HG03442 (cell line): ENCODE measurements at regions not wholly inside any gene's neighbourhood (a gene's known extent, or its start where the extent isn't known, plus 50 kb on each side); places are given as distances from the start of the nearest gene placed in this dataset.

Experiments used
- ATAC-seq: cut with Tn5 transposase; IDR thresholded peaks from one replicate; pipeline ENCODE4 v1.9.1; 2021; ENCODE audit warnings: mild to moderate bottlenecking, moderate library complexity; ENCODE audit not compliant: unreplicated experiment

DNA sequence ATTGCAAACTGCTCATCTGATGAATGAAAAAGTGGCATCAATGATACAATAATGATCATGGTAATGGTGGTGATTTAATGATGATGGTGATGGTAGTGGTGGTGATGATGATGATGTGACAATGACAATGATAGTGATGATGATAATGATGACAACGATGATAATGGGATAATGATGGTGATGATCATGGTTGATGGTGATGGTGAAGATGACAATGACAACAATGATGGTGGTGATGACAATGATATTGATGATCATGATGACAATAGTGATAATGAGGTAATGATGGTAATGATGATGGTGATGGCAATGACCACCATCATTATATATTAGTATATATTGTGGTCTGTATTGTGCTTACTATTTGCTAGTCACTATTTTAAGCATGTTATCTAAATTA is 474.3 kb downstream of the TBC1D22A start:
- ATAC-seq = no peak

DNA sequence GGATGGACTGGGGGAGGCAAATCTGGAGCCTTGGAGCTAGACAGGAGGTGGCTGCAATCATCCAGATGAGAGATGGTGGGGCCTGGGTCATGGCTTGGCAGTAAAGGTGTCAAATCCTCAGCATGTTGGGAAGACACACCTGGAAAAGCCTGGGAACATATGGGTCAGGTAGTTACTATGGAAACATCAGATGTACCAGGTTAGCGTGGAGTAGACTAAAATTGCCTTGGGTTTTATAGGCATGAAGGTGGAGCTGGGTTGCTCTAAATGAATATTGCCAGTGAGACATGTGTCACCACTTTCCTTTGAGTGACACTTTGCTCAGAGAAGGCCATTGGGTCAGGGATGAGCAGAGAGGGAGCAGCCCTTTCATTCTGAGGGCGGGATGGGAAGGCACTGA is 473.7 kb downstream of the TBC1D22A start:
- ATAC-seq = no peak

DNA sequence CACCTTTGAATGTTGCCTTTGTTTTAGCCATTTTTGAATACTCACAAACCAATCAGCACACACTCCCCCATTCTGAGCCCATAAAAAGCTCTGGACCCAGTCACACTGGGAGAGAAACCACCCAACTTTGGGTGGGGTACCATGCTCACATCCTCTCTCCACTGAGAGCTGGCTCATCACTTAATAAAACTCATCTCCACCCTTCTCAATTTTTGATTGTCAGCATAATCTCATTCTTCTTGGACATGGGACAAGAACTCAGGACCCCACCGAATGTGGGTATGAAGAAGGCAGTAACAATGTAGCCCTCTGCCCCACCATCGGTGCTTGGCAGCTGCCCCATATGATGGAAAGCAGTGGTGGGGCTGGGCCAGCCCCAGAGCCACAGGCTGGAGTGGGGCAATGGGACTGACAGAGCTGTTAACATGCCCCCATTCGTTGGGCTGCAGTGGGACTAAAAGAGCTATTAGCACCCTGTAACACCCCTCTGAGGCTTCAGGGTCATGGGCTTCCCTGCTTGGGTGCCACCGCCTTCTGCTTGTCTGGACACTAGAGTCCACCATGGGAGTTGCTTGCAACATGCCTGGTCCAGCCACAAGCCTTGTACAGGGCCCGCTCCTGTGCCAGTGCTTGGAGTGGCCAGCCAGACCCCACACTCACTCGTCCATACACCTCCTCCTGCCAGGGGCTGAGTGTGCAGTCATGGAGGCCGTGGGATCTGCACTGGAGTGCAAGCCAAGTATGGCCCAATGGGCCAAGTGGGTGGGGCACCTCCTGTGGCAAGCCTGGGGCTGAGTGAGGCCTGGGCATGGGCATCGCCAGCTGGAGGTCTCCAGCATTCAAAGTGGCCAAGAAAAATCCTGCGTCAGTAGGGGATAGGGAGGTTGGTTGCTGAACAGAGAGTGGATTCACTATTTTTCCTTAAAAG is 471.1 kb downstream of the TBC1D22A start:
- ATAC-seq = no peak

DNA sequence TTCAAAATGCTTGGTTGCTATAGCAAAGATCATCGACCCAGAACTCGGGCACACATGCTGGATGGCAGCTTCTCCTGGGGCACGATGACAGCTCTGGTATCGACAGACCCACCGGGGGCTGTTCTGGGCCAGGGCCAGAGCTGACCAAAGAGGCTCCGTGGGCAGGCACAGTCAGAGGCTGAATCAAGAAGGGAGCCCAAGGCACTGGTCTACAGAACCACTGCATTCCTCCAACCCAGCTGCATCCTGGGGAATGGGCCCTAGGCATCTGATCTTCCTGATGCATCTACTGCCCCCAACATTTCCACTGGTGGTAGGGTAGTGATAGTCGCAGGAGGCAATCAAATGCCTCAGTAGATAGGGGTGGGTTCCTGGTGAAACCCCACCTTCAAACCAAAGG is 470.3 kb downstream of the TBC1D22A start:
- ATAC-seq = no peak

DNA sequence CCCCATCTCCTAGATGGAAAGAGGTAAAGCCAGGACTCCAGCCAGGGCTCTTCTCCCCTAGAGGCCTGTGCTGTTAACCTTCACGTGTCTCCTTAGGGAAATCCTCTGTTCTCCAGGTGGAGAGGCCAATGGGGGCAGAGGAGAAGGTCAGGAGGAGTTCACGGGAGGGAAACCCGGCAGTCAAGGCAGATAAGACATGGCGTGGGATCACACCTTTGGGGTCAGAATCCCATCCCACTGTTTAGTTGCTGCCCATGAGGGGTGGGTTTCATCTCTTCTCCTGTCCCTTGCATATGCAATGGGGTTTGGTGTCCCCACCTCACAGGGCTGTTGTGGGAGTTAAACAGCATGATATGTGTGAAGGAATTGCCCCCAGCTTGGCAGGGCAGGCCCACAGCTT is 469.7 kb downstream of the TBC1D22A start:
- ATAC-seq = no peak

DNA sequence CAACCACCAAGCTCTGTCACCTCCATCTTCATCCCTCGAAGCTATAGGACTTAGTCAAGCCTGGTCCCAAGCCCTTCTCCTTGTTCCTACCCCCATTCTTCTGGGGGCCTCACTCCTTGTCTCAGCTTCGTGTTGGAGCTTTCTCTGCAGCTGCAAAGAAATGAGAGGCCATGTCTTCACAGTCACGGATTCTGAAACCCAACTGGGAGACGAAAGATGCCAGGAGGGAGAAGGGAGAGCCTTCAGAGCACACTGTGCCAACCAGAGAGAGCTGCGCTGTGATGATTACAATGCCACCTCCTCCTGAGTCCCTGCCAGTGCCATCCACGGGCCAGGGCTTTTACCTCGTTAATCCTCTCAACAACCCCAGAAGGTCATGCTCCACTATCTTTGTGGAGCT is 469.3 kb downstream of the TBC1D22A start:
- no peak for ATAC-seq

- ATAC-seq = no peak
Measured at GRCh38 chr22:47230741-47231140, 468.3 kb downstream of the TBC1D22A start.

DNA sequence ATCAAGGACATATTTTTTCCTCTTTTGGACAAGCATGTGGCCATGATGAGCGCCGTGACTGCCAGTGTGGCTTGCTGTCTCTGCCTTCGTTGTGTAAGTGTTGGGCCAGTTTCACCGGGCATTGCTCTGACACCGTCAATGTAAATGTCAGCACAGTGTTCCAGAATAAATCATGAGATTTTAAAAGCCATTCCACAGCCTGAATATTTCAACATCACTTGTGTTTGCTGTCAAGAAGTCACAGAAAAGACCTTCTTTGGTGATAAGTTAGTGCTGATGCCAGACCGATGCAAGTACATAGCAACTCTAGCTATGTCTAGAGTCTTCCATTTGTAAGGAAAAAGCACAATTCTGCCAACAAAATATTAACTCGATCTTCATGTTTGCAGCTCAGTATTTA is 467.8 kb downstream of the TBC1D22A start:
- ATAC-seq = no peak

DNA sequence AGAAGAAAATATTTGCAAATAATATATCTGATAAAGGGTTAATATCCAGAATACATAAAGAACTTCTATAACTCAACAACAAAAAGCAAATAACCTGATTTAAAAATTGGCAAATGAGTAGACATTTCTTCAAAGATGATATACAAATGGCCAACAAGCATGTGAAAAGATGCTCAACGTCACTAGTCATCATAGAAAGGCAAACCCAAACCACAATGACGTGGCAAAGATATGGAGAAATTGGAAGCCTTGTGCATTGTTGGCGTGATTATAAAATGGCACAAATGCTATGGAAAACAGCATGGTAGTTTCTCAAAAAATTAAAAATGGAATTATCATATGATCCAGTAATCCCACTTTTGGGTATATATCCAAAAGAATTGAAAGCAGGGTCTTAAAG is 466.3 kb downstream of the TBC1D22A start:
- no peak for ATAC-seq

- no peak for ATAC-seq
Measured at GRCh38 chr22:47225931-47226633, 463.6 kb downstream of the TBC1D22A start.

DNA sequence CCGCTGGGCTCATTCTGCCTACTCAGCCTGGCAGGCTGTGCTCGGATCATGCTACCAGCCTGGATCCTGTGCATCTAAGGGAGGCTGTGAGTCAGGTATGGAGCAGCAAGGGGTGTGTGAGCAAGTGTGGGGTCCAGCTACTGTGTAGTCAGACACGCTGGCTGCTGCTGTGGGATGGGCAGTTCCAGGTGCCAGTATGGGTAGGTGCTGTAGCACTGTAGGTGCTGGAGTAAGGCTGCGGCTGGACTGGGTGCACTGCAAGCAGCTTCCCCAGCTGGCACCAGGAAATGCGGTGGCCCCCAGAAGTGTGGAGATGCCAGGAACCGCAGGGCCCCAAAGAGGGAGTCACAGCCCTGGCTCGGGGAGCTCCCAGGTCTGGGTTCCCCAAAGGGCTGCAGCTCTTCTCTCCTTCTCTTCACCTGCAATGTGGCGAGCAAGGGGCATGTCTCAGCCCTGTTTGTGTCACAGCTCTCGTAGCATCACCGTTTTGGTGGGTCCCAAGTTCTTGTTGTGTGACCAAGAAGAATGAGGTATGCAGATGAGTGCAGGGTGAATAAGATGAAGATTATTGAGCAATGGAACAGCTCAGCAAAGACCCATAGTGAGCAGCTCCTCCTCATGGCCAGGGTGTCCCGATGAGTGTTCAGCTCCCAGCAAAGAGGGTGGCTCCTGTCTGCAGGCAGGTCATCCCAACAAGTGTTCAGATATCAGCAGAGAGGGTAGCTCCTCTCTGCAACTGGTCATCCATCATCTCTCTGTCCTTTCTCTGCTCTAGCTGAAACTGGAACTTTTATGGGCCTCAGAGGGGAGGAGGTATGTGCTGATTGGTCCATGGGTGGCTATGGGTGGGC is 462.9 kb downstream of the TBC1D22A start:
- no peak for ATAC-seq
